Keratinocyte (primary cell): ENCODE measurements at regions not wholly inside any gene's neighbourhood (a gene's known extent, or its start where the extent isn't known, plus 50 kb on each side); places are given as distances from the start of the nearest gene placed in this dataset.

Source experiments
- DNase-seq: peaks from one replicate; pipeline ENCODE4 v3.0.0-alpha.2; 2011; ENCODE audit warnings: low read depth, missing footprints, low spot score
- FAIRE-seq: peaks from 2 replicates; lab custom pipeline; 2011; peaks lifted over from hg19 to GRCh38; lab: Jason Lieb, UNC
- H2AFZ ChIP-seq: 2 replicates; pipeline ENCODE4 v1.6.0; 2012; ENCODE audit warnings: low read length, control low read depth, inconsistent platforms; ENCODE audit not compliant: control insufficient read depth
- H3K27ac ChIP-seq: 2 replicates; pipeline ENCODE4 v1.5.1; 2011; ENCODE audit warnings: low read length; ENCODE audit not compliant: control insufficient read depth, insufficient read depth
- H3K27me3 ChIP-seq: 3 replicates; pipeline ENCODE4 v1.6.0; 2011; ENCODE audit warnings: low read length; ENCODE audit not compliant: control insufficient read depth, insufficient read depth; ENCODE audit errors: extremely low read depth
- H3K36me3 ChIP-seq, 2 experiments: 2 replicates in 1 of 2; 3 replicates in 1 of 2; pipeline ENCODE4 v1.5.1; 2011; ENCODE audit warnings: low read length in 2 of 2, mild to moderate bottlenecking in 1 of 2; ENCODE audit not compliant: control insufficient read depth in 2 of 2, insufficient read depth in 2 of 2; ENCODE audit errors: extremely low read depth in 1 of 2
- H3K4me1 ChIP-seq: 3 replicates; pipeline ENCODE4 v1.5.1; 2011; ENCODE audit warnings: low read length; ENCODE audit not compliant: control insufficient read depth, insufficient read depth; ENCODE audit errors: extremely low read depth
- H3K4me2 ChIP-seq: 3 replicates; pipeline ENCODE4 v1.6.0; 2011; ENCODE audit warnings: low read depth, low read length; ENCODE audit not compliant: control insufficient read depth, insufficient read depth; ENCODE audit errors: extremely low read depth
- H3K4me3 ChIP-seq, 3 experiments: fragments of 200-600 bp in 1 of 3; sonication (generic) in 1 of 3; 2 replicates in 2 of 3; 3 replicates in 1 of 3; pipeline ENCODE4 v1.5.1; 2011 to 2016; ENCODE audit warnings: low read length in 3 of 3, mild to moderate bottlenecking in 3 of 3, control low read depth in 2 of 3, inconsistent platforms in 1 of 3, low read depth in 1 of 3, mixed read lengths in 1 of 3, mixed run types in 1 of 3, moderate library complexity in 1 of 3; ENCODE audit not compliant: control insufficient read depth in 2 of 3, insufficient read depth in 2 of 3; ENCODE audit errors: extremely low read depth in 1 of 3
- H3K79me2 ChIP-seq: 2 replicates; pipeline ENCODE4 v1.6.0; 2012; ENCODE audit warnings: low read length; ENCODE audit not compliant: control insufficient read depth, insufficient read depth
- H3K9ac ChIP-seq: 3 replicates; pipeline ENCODE4 v1.6.0; 2011; ENCODE audit warnings: low read length; ENCODE audit not compliant: control insufficient read depth, insufficient read depth; ENCODE audit errors: extremely low read depth
- H3K9me1 ChIP-seq: 3 replicates; pipeline ENCODE4 v1.6.0; 2011; ENCODE audit warnings: low read length; ENCODE audit not compliant: control insufficient read depth, insufficient read depth; ENCODE audit errors: extremely low read depth
- H3K9me3 ChIP-seq: 2 replicates; pipeline ENCODE4 v1.5.1; 2012; ENCODE audit warnings: low read depth, low read length; ENCODE audit not compliant: control insufficient read depth
- H4K20me1 ChIP-seq: 3 replicates; pipeline ENCODE4 v1.6.0; 2011; ENCODE audit warnings: low read length; ENCODE audit not compliant: control insufficient read depth, insufficient read depth; ENCODE audit errors: extremely low read depth
- CTCF ChIP-seq, 3 experiments: IDR thresholded peaks in 1 of 3; conservative IDR thresholded peaks in 1 of 3; optimal IDR thresholded peaks in 1 of 3; 2 replicates in 2 of 3; 3 replicates in 1 of 3; pipeline versions ENCODE3 to v1.5.1; 2011; ENCODE audit warnings: low read length in 3 of 3, mild to moderate bottlenecking in 3 of 3, moderate library complexity in 2 of 3, control low read depth in 1 of 3, inconsistent platforms in 1 of 3; ENCODE audit not compliant: insufficient read depth in 2 of 3; ENCODE audit errors: extremely low read depth in 1 of 3
- EZH2 ChIP-seq: IDR thresholded peaks from one replicate; pipeline ENCODE4 v1.6.1; 2012; ENCODE audit warnings: inconsistent platforms, mild to moderate bottlenecking, low read length, moderate library complexity
- dilution Hi-C: fragments of 300-500 bp; cut with MboI; formaldehyde crosslinking; loops from one replicate; pipeline ENCODE4 v1.7.0; 2020; ENCODE audit warnings: low sequenced_read_pairs; ENCODE audit not compliant: extremely low pct_ligation_motif_present

GRCh38 chr16:76035689-76036088 lies 241.5 kb upstream of the CNTNAP4 start:
- Histone ChIP-seq H3K4me1 (no peaks in the 10 kb centered on the region), H3K36me3 (no peaks in the 10 kb centered on the region), H3K4me2 (no peak overlapping the region), H3K4me3 (no peak overlapping the region), H3K9me3 (no peaks in the 10 kb centered on the region), H4K20me1 (no peaks in the 10 kb centered on the region), H3K79me2 (no peaks in the 10 kb centered on the region), H3K27ac (no peak overlapping the region), H3K27me3 (no peaks in the 10 kb centered on the region), H3K9ac (no peak overlapping the region), H3K9me1 (no peaks in the 10 kb centered on the region), H2AFZ (no peak overlapping the region)
- no peak for DNase-seq
- dilution Hi-C loops: no loop called here
- TF ChIP-seq EZH2: no peak
- no peak for TF ChIP-seq CTCF (optimal IDR thresholded peaks at IDR 0.05 in 1 of 3, IDR thresholded peaks at IDR 0.05 in 1 of 3, conservative IDR thresholded peaks at IDR 0.05 in 1 of 3; ENCODE audit: extremely low read depth in 1 of 3, insufficient read depth in 2 of 3, low read length in 3 of 3)
- no peak for FAIRE-seq

GRCh38 chr16:76038097-76038496 lies 239.1 kb upstream of the CNTNAP4 start:
- H2AFZ ChIP-seq: no peak overlapping the region
- no peaks in the 10 kb centered on the region for H3K9me1 ChIP-seq
- no peaks in the 10 kb centered on the region for H3K27me3 ChIP-seq
- H3K4me3 ChIP-seq: no peak overlapping the region
- TF ChIP-seq CTCF (optimal IDR thresholded peaks at IDR 0.05 in 1 of 3, IDR thresholded peaks at IDR 0.05 in 1 of 3, conservative IDR thresholded peaks at IDR 0.05 in 1 of 3; ENCODE audit: extremely low read depth in 1 of 3, insufficient read depth in 2 of 3, low read length in 3 of 3) (no peak), EZH2 (no peak)
- H3K4me1 ChIP-seq: no peaks in the 10 kb centered on the region
- no peak overlapping the region for H3K4me2 ChIP-seq
- H3K27ac ChIP-seq: no peak overlapping the region
- no peaks in the 10 kb centered on the region for H3K36me3 ChIP-seq
- FAIRE-seq (no peak), DNase-seq (no peak)
- dilution Hi-C loops: no loop called here
- H3K9me3 ChIP-seq: no peaks in the 10 kb centered on the region
- no peaks in the 10 kb centered on the region for H3K79me2 ChIP-seq
- H4K20me1 ChIP-seq: no peaks in the 10 kb centered on the region
- H3K9ac ChIP-seq: no peak overlapping the region
